ENCODE measurements at regions not wholly inside any gene's neighbourhood (a gene's known extent, or its start where the extent isn't known, plus 50 kb on each side); places are given as distances from the start of the nearest gene placed in this dataset.

DNA sequence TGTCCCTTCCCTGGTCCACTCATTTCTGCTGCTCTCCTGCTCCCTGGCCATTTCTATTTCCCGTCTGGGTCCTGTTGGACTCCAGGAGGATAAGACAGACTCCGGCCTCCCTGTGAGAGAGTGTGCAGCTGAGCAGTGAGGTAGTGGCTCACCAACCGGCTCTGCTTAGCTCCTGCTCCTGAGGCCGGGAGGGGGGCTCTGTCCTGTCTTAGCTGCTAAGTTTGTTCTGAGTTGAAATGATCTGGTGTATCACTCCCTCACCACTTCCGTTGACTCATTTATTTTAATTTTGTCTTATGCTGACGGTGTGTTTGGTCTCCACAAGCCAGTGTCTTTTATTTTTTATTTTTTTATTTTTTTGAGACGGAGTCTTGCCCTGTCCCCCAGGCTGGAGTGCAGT is 148.5 kb upstream of the PDE10A start:
- DNase-seq, result no peak

DNA sequence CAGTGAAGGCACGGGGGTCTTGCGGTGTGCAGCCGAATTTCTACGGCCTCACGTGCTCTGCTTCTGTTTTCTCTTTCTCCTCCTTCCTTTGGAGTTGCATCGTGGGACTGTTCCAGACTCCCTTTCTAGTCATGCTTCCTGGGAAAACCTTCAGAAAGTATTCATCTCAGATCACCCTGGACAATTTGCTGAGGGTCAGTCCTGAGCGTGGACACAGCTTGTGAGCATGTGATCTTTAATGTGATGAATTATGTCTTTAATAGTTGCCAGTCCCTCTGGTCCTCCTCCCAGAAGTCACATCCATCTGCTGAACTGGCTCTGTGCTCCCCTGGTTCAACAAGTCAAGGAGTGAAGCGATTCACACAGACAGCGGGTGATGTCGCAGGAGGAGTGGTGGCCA is 145.0 kb upstream of the PDE10A start:
- no peak for DNase-seq

GRCh38 chr6:165807249-165807960 is 144.4 kb upstream of the PDE10A start:
- DNase-seq, result no peak

DNA sequence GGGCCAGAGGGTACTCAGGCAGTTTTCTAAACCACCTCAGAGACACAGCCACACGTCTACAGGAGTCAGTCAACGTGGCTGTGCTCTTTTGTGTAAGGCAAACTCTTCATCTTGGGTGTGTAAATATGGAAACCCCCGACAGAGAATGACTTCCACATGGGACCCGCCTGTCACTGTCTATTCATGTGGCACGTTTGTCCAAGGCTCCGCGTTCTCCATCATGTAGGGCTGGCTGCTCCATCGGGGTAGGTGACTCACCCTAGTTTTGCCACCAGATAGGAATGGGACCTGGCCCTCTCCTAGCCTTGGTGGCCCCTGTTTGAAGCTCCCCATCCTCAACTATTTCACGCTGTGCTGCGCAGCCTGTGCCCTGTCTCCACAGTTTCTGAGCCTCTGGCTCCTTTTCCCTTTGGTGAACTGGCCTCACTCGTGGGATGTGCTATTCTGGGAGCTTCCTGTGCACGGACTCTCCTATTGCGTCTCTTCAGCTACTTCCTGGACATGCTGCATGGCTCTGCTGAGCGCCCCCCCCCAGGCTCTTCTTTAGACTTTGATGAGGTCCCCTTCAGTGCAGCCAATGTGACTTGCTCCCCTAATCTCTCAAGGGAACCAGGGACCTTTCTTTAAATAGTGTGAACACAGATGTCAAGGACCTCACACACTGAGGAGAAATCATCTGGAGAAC is 143.2 kb upstream of the PDE10A start:
- DNase-seq, result no peak

GRCh38 chr6:165805636-165806035 is 142.6 kb upstream of the PDE10A start:
- DNase-seq, result no peak

DNA sequence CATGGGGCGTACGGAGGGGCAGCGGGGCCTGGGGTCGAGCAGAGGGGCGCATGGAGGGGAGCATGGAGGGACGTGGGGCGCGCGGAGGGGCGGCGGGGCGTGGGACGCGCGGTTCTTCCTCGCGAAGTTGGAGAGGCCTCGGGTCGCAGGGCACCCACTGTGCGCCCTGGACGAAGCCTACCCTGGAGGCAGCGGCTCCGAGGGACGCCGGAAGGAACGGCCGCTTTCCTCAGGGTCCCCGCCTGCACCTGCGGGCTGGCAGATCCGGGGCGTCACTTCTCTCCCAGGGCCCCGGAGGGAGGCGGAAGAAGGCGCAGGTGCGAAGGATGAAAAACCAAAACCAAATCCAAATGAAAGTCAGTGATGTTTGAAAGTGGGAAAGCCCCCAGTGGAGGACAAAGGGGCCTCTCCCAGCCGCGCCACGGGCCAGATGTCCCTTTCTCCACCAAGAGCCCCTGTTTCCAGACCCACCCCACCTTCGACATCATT is 142.1 kb upstream of the PDE10A start:
- DNase-seq, result no peak

- DNase-seq, result no peak
Measured at GRCh38 chr6:165804331-165805066, 141.5 kb upstream of the PDE10A start.

DNA sequence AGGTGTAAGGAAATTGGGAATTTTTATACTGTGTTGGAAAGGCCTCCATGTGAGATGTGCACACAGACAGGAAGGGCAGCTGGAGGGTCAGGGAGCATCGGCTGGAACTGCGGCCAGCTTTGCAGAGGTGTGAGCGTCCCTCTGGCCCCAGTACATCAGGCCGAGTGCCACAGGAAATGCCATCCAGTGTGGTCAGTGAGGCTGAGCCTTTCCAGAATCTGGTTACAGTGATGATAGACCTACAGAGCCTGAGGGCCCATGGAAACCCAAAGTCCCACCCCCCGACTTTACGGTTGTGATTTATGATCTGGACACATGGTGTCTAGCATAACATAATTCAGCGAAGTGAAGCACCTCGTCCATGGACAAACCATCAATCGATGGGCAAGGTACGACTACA is 137.3 kb upstream of the PDE10A start:
- DNase-seq, result no peak

DNA sequence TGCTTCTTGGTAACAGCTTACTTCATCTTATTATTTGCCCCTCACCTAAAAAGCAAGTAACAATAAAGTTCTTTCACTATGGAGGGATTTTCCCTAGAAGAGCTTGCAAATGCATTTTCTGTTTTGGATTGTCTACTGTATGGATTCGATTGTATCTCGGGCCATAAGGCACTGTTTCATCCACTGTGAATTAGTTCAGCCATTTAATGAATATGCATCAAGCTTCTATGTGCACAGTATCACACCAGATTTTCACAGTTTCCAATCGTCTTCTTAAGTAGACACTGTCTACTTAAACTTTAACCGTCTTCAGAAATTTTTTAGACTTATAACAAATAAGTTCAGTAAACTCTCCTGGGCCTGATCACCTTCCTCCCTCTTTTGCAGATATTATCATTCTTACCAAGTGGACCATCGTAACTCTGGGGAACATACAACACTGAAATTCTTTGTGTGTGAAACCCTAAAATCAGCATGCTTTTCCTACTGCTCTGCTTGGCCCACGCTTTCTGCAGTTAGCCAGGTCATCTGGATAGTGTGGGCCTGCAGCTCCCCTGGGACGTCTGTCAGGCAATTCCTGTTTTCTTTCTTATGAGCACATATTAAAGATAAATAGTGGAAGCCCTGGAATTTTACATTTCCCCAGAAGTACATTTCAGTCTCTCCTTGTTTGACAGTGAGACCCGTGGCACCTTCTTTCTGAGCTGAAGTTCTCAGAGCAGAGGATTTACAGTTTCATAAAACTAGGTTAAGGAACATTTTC is 136.5 kb upstream of the PDE10A start:
- DNase-seq, result no peak

DNA sequence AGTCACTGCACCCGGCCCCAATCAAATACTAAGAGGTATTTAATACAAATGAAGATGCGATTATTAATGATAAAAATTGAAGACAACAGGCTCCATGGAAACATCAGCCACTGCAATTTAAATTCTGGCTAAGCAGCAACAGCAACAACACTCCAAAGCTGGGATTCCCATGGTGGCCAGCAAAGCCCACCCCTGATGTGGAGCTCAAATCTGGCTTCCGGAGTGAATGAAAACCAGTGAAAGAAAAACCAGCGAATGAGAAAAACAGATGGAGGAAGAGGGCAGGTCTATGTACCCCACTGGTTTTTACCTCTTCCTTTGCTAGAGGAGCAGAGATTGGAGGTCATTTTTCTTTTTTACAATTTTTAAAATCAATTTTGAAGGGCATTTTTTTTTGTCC is 135.9 kb upstream of the PDE10A start:
- no peak for DNase-seq

- DNase-seq, result no peak
Measured at GRCh38 chr6:165794179-165794601, 131.1 kb upstream of the PDE10A start.

GRCh38 chr6:165793287-165793825 is 130.3 kb upstream of the PDE10A start:
- DNase-seq, result no peak

DNA sequence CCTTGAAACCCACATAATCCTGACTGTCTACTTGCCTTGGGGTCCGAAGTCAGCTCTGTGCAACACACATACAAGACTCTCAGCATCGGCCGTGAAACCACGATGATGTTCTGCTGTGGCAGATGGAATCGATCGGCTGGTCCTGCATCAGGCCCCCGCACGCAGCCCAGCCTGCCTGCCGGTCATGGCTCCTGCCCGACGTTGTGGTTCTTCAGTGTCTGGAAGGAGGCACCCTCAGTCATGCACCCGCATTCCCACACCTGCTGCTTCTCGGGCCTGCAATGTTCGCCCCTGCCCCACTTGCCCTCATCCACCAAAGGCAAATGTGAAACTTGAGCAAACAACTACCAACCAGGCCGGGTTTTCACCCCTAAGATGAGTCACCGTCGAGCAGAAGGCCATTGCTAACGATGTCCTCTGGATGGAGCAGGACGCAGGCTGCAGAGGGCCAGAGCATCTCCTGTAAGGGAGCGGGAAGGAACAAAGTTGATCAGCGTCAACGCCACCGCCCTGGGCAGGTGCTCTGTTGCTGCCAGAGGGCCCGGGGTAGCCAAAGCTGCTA is 128.9 kb upstream of the PDE10A start:
- DNase-seq, result no peak

- DNase-seq, result no peak
Measured at GRCh38 chr6:165791306-165791705, 128.3 kb upstream of the PDE10A start.

- no peak for DNase-seq
Measured at GRCh38 chr6:165782812-165783211, 119.8 kb upstream of the PDE10A start.

- DNase-seq, result no peak
Measured at GRCh38 chr6:165782134-165782533, 119.1 kb upstream of the PDE10A start.

DNA sequence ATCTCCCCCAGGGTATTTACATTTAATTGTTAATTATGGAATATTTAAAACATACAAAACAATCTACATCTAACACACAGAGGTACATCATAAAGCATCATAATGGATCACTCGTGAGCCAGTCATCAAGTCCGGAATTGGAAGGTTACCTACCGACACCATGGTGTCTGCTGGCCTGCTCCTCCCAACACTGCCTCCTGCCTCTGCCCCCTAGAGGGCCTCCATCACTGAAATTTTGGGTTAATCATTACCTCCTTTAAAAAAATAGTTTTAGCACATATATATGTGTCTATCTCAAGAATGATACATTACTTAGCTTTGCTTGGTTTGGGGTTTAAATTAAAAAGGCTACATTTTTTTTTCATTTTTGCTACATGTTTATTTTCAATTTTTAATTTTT is 114.6 kb upstream of the PDE10A start:
- no peak for DNase-seq

GRCh38 chr6:165776691-165777090 is 113.7 kb upstream of the PDE10A start:
- DNase-seq, result no peak

DNA sequence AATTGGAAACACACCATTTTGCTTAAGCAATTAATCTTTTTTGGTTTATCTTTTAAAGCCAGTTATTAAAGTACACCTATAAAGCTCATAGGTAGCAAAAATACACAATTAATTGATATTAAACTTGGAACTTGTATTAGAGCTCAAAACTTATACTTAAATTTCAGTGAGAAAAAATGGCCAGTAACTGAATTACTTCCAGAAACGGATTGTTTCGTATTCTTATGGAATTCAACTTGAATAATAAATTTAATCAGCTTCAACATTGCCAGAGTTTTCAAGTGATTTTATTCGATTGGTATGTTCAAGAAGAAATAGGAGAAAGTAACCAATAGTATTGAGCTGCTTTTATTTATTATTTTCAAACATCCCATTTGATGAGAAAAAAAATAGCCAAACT is 112.7 kb upstream of the PDE10A start:
- no peak for DNase-seq

DNA sequence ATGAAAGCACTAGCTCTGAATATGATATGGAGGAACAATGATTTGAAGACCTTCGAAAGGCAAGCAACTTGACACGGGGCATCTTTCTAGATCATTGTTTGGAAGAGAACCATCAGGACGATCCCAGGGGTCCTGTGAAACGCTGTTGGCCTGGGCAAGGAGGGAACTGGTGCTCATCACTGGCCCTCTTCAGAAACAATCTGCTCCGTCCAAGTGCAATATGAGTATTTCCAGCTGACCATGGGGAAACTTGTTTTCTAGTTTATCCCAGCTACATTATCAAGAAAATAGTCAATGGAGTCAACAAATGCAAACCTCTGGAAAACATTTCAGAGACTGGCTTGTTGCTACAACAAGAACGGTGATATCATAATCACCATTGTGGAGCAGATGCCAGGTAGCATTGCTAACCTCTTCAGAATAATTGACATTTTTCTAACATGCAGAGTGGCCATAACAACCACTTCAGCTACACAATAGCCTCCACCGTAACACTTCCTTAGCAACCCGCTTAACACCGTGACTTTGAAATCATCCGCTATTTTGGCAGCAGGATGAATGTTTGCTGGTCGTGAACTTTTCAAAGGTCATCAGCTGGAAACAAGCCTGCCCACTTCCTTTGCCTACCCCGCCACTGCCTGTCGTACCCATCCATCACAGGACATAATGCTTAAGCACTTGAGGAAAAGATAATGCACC is 112.0 kb upstream of the PDE10A start:
- peak; percentile 40 for DNase-seq

GRCh38 chr6:165770397-165771082 is 107.5 kb upstream of the PDE10A start:
- DNase-seq, result no peak

Measured in NCI-H1417 treated with DMSO at 0.1 percent for 48 hours (cell line).